Ishikawa (cell line): ENCODE measurements at regions not wholly inside any gene's neighbourhood (a gene's known extent, or its start where the extent isn't known, plus 50 kb on each side); places are given as distances from the start of the nearest gene placed in this dataset.

ENCODE experiments used
- CEBPB ChIP-seq: IDR thresholded peaks from 2 replicates; pipeline ENCODE4 v1.6.1; 2012
- CREB1 ChIP-seq: IDR thresholded peaks from 2 replicates; pipeline ENCODE4 v1.6.1; 2012; ENCODE audit warnings: low read depth
- EGR1 ChIP-seq: IDR thresholded peaks from 2 replicates; pipeline ENCODE4 v1.6.1; 2012
- EP300 ChIP-seq: IDR thresholded peaks from 2 replicates; pipeline ENCODE4 v1.6.1; 2012; ENCODE audit warnings: borderline replicate concordance
- FOXM1 ChIP-seq: IDR thresholded peaks from 2 replicates; pipeline ENCODE4 v1.6.1; 2012; ENCODE audit warnings: low read depth, borderline replicate concordance
- NFIC ChIP-seq: IDR thresholded peaks from 2 replicates; pipeline ENCODE4 v1.6.1; 2012
- RAD21 ChIP-seq: IDR thresholded peaks from 2 replicates; pipeline ENCODE4 v1.6.1; 2012; ENCODE audit warnings: low read depth
- REST ChIP-seq: IDR thresholded peaks from 2 replicates; pipeline ENCODE4 v1.6.1; 2012; ENCODE audit warnings: low read depth, mild to moderate bottlenecking
- TAF1 ChIP-seq: IDR thresholded peaks from 2 replicates; pipeline ENCODE4 v1.6.1; 2012; ENCODE audit warnings: low read depth, mild to moderate bottlenecking
- TEAD4 ChIP-seq: IDR thresholded peaks from 2 replicates; pipeline ENCODE4 v1.6.1; 2012
- YY1 ChIP-seq: IDR thresholded peaks from 2 replicates; pipeline ENCODE4 v1.6.1; 2012; ENCODE audit warnings: low read depth
- ZBTB7A ChIP-seq: IDR thresholded peaks from 2 replicates; pipeline ENCODE4 v1.6.1; 2012; ENCODE audit warnings: low read depth
- TF ChIP-seq, protein P1 (sequence below): IDR thresholded peaks from 2 replicates; pipeline ENCODE4 v1.6.1; 2012
- TF ChIP-seq, protein P2 (sequence below): IDR thresholded peaks from 2 replicates; pipeline ENCODE4 v1.6.1; 2012

- no peak for TF ChIP-seq EP300
- TF ChIP-seq NFIC: no peak
- TF ChIP-seq REST: no peak
- TF ChIP-seq, protein P1, sequence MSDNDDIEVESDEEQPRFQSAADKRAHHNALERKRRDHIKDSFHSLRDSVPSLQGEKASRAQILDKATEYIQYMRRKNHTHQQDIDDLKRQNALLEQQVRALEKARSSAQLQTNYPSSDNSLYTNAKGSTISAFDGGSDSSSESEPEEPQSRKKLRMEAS: no peak
- TF ChIP-seq FOXM1: no peak
- no peak for TF ChIP-seq RAD21
- TF ChIP-seq, protein P2, sequence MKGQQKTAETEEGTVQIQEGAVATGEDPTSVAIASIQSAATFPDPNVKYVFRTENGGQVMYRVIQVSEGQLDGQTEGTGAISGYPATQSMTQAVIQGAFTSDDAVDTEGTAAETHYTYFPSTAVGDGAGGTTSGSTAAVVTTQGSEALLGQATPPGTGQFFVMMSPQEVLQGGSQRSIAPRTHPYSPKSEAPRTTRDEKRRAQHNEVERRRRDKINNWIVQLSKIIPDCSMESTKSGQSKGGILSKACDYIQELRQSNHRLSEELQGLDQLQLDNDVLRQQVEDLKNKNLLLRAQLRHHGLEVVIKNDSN: no peak
- no peak for TF ChIP-seq EGR1
- TF ChIP-seq TEAD4: no peak
- no peak for TF ChIP-seq CREB1
- no peak for TF ChIP-seq TAF1
- TF ChIP-seq ZBTB7A: no peak
- no peak for TF ChIP-seq YY1
- no peak for TF ChIP-seq CEBPB
Observed at GRCh38 chr3:31472479-31473390, 60.0 kb upstream of the STT3B start.
